Stimulated activated CD4-positive, alpha-beta T cell treated with anti-CD3 and anti-CD28 coated beads, Interleukin-4, amount 100 ng/mL, for 1 hour (primary cell): ENCODE measurements at regions not wholly inside any gene's neighbourhood (a gene's known extent, or its start where the extent isn't known, plus 50 kb on each side); places are given as distances from the start of the nearest gene placed in this dataset.

Source experiments
- DNase-seq: peaks from one replicate; pipeline ENCODE4 v3.0.0-alpha.2; 2020

- DNase-seq = no peak
Measured at GRCh38 chr5:165914456-165914855, 2377.0 kb upstream of the WWC1 start.

- no peak for DNase-seq
Measured at GRCh38 chr5:165919196-165919595, 2372.2 kb upstream of the WWC1 start.

- DNase-seq = no peak
Measured at GRCh38 chr5:165920655-165921054, 2370.8 kb upstream of the WWC1 start.

- DNase-seq = no peak
Measured at GRCh38 chr5:165928971-165929370, 2362.5 kb upstream of the WWC1 start.

- no peak for DNase-seq
Measured at GRCh38 chr5:165940541-165940940, 2350.9 kb upstream of the WWC1 start.

- DNase-seq = no peak
Measured at GRCh38 chr5:165956854-165957253, 2334.6 kb upstream of the WWC1 start.

- no peak for DNase-seq
Measured at GRCh38 chr5:165981671-165982070, 2309.8 kb upstream of the WWC1 start.

GRCh38 chr5:165996201-165996875, 2295.1 kb upstream of the WWC1 start:
- no peak for DNase-seq

- DNase-seq = no peak
Measured at GRCh38 chr5:165999693-166000320, 2291.6 kb upstream of the WWC1 start.

- DNase-seq = no peak
Measured at GRCh38 chr5:166004006-166004405, 2287.4 kb upstream of the WWC1 start.

GRCh38 chr5:166013415-166013814, 2278.0 kb upstream of the WWC1 start:
- DNase-seq = no peak

- no peak for DNase-seq
Measured at GRCh38 chr5:166014256-166014655, 2277.2 kb upstream of the WWC1 start.

GRCh38 chr5:166018716-166019115, 2272.7 kb upstream of the WWC1 start:
- no peak for DNase-seq

- no peak for DNase-seq
Measured at GRCh38 chr5:166022065-166022464, 2269.4 kb upstream of the WWC1 start.

GRCh38 chr5:166024970-166025369, 2266.5 kb upstream of the WWC1 start:
- no peak for DNase-seq

GRCh38 chr5:166027582-166027981, 2263.9 kb upstream of the WWC1 start:
- no peak for DNase-seq

- no peak for DNase-seq
Measured at GRCh38 chr5:166031926-166032325, 2259.5 kb upstream of the WWC1 start.

- no peak for DNase-seq
Measured at GRCh38 chr5:166032601-166033000, 2258.8 kb upstream of the WWC1 start.

GRCh38 chr5:166045961-166046360, 2245.5 kb upstream of the WWC1 start:
- DNase-seq = no peak

- DNase-seq = no peak
Measured at GRCh38 chr5:166046956-166047355, 2244.5 kb upstream of the WWC1 start.

- no peak for DNase-seq
Measured at GRCh38 chr5:166050531-166050930, 2240.9 kb upstream of the WWC1 start.

GRCh38 chr5:166058660-166059059, 2232.8 kb upstream of the WWC1 start:
- DNase-seq = no peak

GRCh38 chr5:166062094-166062493, 2229.4 kb upstream of the WWC1 start:
- no peak for DNase-seq

- DNase-seq = no peak
Measured at GRCh38 chr5:166062719-166063118, 2228.7 kb upstream of the WWC1 start.

GRCh38 chr5:166063261-166063660, 2228.2 kb upstream of the WWC1 start:
- no peak for DNase-seq
